ENCODE measurements at regions not wholly inside any gene's neighbourhood (a gene's known extent, or its start where the extent isn't known, plus 50 kb on each side); places are given as distances from the start of the nearest gene placed in this dataset.

DNA sequence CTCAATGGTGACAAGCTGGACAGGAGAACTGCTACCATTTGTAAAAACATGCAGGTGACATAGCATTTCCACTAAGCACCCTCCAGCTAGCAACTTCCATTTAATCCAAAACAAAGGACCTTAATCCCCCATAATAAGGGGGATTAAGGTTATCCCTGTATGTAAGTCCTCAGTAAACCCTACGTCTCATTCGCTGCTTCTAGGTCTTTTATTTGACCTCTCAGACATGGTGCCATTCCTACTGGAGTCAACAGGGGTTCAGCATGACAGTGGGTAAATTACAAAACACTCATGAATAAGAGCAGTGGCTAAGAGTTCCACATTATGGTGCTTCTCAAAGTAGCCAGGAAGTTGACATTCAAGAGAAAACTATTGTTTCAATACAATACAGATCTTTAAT is 121.8 kb upstream of the CAV2 start:
- no peaks in the 10 kb centered on the region for H3K36me3 ChIP-seq (ENCODE audit: insufficient read depth)
- no peak overlapping the region for H2AFZ ChIP-seq (ENCODE audit: low read depth)
- TF ChIP-seq, protein P1, sequence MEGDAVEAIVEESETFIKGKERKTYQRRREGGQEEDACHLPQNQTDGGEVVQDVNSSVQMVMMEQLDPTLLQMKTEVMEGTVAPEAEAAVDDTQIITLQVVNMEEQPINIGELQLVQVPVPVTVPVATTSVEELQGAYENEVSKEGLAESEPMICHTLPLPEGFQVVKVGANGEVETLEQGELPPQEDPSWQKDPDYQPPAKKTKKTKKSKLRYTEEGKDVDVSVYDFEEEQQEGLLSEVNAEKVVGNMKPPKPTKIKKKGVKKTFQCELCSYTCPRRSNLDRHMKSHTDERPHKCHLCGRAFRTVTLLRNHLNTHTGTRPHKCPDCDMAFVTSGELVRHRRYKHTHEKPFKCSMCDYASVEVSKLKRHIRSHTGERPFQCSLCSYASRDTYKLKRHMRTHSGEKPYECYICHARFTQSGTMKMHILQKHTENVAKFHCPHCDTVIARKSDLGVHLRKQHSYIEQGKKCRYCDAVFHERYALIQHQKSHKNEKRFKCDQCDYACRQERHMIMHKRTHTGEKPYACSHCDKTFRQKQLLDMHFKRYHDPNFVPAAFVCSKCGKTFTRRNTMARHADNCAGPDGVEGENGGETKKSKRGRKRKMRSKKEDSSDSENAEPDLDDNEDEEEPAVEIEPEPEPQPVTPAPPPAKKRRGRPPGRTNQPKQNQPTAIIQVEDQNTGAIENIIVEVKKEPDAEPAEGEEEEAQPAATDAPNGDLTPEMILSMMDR (conservative IDR thresholded peaks at IDR 0.05; ENCODE audit: low read depth, low read length), result no peak
- H3K27ac ChIP-seq, result no peak overlapping the region
- H3K27me3 ChIP-seq (ENCODE audit: insufficient read depth, low read depth), result no peaks in the 10 kb centered on the region
- no peak overlapping the region for H3K4me3 ChIP-seq (IDR thresholded peaks at IDR 0.05; ENCODE audit: insufficient read depth, low read depth, low read length)
- no peaks in the 10 kb centered on the region for H4K20me1 ChIP-seq (ENCODE audit: insufficient read depth)
- H3K79me2 ChIP-seq (ENCODE audit: insufficient read depth, low read depth), result no peaks in the 10 kb centered on the region
- H3K9ac ChIP-seq, result no peak overlapping the region
- H3K4me2 ChIP-seq, result no peak overlapping the region
- no peaks in the 10 kb centered on the region for H3K4me1 ChIP-seq (ENCODE audit: low read depth, poor library complexity, severe bottlenecking)

DNA sequence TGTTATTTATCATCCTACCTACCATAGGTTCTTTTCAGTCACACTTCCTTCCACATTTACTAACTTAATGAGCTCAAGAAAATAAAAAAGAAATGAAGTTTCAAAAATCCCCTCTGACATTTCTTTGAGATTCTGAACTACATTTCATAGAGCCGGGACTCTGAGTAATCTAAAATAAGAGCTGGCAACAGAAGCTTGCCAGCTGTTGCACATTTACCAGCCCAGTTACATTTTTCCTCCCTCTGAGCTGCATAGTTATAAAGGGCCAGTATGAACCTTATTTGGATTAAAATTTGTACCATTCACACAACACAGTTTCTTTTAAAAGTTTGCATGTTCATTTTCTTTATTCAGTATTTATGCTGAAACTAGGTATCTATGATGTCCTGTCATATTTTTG is 119.5 kb upstream of the CAV2 start:
- Histone ChIP-seq H3K4me3 (IDR thresholded peaks at IDR 0.05; ENCODE audit: insufficient read depth, low read depth, low read length) (no peak overlapping the region), H3K4me2 (no peak overlapping the region), H4K20me1 (ENCODE audit: insufficient read depth) (no peaks in the 10 kb centered on the region), H3K27me3 (ENCODE audit: insufficient read depth, low read depth) (no peaks in the 10 kb centered on the region), H3K27ac (no peak overlapping the region), H3K9ac (no peak overlapping the region), H3K79me2 (ENCODE audit: insufficient read depth, low read depth) (no peaks in the 10 kb centered on the region), H2AFZ (ENCODE audit: low read depth) (no peak overlapping the region), H3K36me3 (ENCODE audit: insufficient read depth) (no peaks in the 10 kb centered on the region), H3K4me1 (ENCODE audit: low read depth, poor library complexity, severe bottlenecking) (no peaks in the 10 kb centered on the region)
- TF ChIP-seq, protein P1 (conservative IDR thresholded peaks at IDR 0.05; ENCODE audit: low read depth, low read length), result no peak

DNA sequence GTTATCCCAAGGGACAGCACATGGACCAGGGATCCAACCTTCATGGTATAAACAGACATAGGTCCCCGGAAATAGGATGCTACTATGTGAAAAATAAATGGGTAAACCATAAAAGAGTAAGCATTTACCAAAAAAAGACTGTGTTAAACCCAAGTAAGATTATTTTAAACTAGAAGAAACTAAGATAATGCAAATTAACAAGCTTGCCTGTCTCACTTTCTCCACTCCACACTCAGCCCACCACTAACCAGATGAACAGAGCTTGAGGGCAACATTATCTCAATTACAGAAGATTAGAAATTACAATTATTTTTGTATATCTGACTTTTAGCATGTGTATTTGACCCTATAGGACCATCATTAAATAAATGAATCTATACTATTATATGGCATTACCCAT is 117.2 kb upstream of the CAV2 start:
- H3K9ac ChIP-seq, result no peak overlapping the region
- no peaks in the 10 kb centered on the region for H3K4me1 ChIP-seq (ENCODE audit: low read depth, poor library complexity, severe bottlenecking)
- no peaks in the 10 kb centered on the region for H3K27me3 ChIP-seq (ENCODE audit: insufficient read depth, low read depth)
- no peaks in the 10 kb centered on the region for H4K20me1 ChIP-seq (ENCODE audit: insufficient read depth)
- TF ChIP-seq, protein P1 (conservative IDR thresholded peaks at IDR 0.05; ENCODE audit: low read depth, low read length), result no peak
- H2AFZ ChIP-seq (ENCODE audit: low read depth), result no peak overlapping the region
- no peak overlapping the region for H3K27ac ChIP-seq
- H3K4me3 ChIP-seq (IDR thresholded peaks at IDR 0.05; ENCODE audit: insufficient read depth, low read depth, low read length), result no peak overlapping the region
- H3K4me2 ChIP-seq, result no peak overlapping the region
- H3K36me3 ChIP-seq (ENCODE audit: insufficient read depth), result no peaks in the 10 kb centered on the region
- H3K79me2 ChIP-seq (ENCODE audit: insufficient read depth, low read depth), result no peaks in the 10 kb centered on the region

DNA sequence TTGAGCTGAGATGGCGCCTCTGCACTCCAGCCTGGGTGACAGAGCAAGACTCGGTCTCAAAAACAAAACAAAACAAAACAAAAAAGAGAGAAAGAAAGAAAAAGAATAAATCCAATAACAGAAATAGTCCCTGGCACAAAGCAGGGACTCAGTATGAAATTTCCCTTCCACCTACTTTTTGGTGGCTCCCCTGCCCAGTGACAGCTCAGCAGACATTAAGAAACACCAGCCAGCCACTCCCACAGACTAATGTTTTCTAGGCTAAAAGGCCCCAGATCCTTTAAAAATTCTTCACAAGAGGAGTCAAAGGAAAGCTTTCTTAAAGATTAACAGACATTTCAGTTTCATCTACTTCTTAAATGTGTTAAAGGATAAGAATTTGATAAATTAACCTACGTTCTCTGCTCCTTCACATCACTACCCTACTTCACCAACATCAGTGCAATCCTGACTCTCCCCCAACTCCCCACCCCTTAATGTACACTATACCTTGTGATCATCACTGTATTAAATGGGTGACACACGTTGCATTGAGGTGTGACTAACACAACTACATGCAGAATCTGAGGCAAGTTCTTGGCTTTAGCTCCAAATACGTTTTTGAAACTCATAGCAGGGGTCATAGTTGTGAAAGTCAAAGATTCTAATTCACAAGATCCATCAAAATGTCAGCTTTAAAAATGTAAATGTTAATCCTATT is 114.5 kb upstream of the CAV2 start:
- Histone ChIP-seq H3K9ac (no peak overlapping the region), H4K20me1 (ENCODE audit: insufficient read depth) (no peaks in the 10 kb centered on the region), H3K4me1 (ENCODE audit: low read depth, poor library complexity, severe bottlenecking) (no peaks in the 10 kb centered on the region), H2AFZ (ENCODE audit: low read depth) (no peak overlapping the region), H3K79me2 (ENCODE audit: insufficient read depth, low read depth) (no peaks in the 10 kb centered on the region), H3K4me3 (IDR thresholded peaks at IDR 0.05; ENCODE audit: insufficient read depth, low read depth, low read length) (no peak overlapping the region), H3K36me3 (ENCODE audit: insufficient read depth) (no peaks in the 10 kb centered on the region), H3K27me3 (ENCODE audit: insufficient read depth, low read depth) (no peaks in the 10 kb centered on the region), H3K27ac (no peak overlapping the region), H3K4me2 (no peak overlapping the region)
- TF ChIP-seq, protein P1 (conservative IDR thresholded peaks at IDR 0.05; ENCODE audit: low read depth, low read length), result no peak
